GOT3 (cell line): ENCODE measurements at regions not wholly inside any gene's neighbourhood (a gene's known extent, or its start where the extent isn't known, plus 50 kb on each side); places are given as distances from the start of the nearest gene placed in this dataset.

ENCODE experiments used
- DNase-seq: peaks from one replicate; lab custom pipeline; 2025; ENCODE audit warnings: mixed read lengths; lab: John Stamatoyannopoulos, UW

DNA sequence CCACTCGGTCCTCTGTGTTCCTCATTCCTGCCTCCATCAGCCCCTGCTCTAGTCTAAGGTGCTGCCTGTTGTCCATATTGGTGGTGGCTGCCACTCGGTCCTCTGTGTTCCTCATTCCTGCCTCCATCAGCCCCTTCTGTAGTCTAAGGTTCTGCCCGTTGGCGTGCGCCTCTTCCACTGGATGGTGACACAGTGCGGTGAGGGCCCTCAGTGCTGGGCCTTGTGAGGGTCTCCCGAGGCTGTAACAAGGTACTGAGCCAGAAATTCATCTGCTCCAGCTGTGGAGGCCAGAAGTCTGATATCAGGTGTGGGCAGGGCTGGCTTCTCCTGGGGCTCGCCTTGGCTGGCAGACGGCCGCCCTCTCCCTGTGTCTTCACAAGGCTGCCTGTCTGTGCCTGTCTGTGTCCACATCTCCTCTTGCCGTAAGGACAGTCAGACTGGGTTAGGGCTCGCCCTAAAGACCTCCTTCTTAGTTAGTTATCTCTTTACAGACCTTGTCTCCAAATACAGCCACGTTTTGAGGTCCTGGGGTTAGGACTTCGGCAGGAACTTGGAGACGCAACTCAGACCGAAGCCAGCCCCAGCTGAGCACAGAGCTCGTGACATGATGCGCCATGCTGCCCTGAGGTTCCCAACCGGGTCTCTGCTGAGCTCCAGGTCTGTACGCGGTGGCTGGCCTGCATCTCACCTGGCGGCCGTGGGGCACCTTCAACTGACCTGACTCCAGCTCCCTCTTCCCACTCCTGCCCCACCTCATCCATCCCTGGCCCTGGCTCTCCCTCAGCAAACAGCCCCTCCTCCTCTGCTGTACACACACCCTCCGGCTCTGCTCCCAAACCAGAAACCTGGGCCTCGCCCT, 181.4 kb upstream of the SHH start:
- DNase-seq, result no peak

DNA sequence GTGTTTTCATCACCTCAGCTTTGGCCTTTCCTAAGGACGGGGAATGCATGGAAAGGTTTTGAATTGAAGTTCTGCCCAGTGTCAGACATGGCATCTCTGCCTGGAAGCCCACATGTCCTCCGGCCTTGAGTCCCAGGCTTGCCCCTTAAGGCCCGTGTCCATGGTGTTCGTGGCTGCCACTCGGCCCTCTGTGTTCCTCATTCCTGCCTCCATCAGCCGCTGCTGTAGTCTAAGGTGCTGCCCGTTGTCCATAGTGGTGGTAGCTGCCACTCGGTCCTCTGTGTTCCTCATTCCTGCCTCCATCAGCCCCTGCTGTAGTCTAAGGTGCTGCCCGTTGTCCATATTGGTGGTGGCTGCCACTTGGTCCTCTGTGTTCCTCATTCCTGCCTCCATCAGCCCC, 180.7 kb upstream of the SHH start:
- no peak for DNase-seq

DNA sequence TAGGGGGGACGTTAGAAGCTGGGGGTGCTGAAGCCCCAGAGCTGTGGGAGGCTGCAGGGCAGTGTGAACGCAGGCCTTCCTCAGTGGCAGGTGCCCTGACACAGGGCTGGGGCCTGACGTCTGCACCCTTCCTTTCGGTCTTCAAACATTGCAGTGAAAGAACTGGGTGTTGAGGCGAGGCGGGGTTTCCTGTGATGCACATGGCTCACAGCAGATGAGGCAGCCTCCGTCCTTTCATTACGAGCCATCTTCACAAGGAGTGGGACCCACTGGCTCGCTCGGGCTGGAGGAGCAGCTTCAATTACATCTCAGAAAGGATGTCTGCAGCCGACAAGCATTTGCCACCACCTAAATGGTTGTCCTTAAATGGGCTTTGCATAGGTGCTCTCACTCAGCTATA, 180.3 kb upstream of the SHH start:
- DNase-seq, result no peak

DNA sequence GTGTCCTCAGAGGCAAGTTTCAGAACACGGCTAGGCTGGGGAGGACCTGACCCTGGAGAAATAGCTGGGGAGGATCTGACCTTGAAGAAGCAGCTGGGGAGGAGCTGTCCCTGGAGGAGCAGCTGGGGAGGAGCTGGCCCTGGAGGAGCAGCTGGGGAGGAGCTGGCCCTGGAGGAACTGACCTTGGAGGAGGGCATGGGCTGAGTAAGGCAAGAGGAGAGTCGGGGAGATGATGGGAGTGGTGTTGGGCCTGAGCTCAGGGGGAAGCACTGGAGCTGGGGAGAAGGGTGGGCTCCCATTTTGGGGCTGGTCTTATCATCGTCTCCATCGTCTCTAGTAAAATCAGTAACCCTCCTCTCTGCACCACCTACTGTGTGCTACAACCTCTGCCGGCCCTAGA, 179.8 kb upstream of the SHH start:
- no peak for DNase-seq

DNA sequence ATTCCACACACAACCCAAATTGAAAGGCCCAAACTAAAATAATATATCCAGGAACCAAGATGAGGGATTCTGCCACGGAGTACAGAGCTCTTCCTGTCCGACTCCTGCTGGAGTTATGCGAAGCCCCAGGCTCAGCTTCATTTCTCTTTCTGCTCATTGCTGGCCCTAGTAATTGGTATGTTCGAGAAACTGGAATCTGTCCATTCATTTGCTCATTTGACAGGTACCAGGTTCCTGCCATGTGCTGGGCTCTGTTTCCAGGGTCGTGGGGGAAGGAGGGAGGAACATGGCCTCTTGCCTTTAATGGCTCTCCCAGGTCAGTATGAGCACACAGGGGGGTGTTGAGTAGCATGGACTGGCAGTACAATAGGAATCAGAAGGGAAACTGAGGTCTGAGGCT, 179.2 kb upstream of the SHH start:
- DNase-seq, result no peak

DNA sequence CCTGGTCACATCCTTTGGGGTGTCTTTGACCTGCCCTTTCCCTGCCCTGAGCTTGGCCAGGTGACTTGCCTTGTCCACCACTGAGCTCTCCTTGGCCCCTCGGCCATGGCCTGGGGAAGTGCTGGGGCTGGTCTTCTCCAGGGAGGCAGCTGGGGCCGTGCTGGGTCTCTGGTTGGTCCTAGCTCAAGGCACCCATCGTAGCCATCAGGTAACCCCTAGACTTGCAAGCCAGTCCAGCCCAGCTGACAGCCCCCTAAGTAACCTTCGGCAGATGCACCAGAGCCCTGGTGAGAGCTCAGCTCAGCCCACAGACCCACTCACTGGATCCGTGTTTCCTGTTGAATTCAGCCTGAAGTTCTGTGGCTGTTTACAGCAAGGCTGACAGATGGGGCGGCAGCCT, 176.2 kb upstream of the SHH start:
- no peak for DNase-seq

DNA sequence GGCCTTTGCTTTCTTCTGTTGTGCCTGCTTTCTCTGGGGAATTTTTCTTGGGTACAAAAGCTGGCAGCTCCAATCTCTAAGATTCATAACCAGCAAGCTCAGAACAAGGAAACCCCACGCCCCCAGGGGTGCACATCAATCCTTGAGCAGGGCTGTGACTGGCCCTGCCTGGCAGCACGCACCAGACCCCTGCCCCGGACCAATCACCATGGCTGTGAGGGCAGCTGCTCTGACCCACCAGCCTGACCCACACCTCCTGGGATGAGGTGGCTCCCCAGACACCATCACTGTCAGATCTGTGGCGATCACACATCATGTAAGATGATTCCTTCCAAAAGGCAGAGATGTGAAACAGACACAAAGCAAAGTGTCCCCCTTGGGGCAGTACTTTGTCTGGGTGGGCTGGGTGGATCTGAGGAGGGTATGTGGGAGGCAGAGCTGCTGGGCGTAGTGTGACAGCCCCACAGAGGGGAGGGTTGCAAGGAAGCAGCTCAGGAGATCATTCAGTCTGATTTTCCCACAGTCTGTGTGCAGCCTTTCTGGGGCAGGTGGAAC, 175.5 kb upstream of the SHH start:
- no peak for DNase-seq

DNA sequence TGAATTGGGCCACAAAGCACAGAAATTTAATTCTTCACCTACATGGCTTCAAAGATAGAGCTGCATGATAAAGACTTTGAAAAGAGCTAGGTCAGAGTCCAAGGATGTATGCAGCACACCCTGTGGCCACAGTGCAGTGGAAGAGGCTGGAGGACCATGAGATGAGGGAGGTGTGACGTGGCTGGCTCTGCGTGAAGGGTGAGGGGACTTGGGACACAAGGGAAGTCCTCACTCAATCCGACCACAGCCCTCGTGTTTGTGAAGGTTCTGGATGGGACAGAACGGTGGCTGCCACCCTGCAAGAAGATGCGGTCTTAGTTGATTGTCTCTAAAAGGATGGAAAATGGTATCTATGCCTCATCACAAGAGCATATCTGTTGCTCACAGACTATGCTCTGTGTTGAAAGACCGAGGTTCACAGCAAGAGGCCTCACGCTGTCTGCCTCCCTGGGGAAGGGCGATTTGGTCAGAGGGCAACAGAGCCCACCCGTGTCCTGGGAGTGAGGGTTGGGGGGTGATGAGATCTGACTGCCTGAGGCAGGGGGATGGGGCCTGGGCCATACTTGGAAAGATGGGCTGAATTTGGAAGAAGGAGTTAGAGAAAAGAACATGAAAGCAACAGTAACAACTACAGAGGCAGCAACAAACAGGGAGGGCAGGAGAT, 174.4 kb upstream of the SHH start:
- no peak for DNase-seq

DNA sequence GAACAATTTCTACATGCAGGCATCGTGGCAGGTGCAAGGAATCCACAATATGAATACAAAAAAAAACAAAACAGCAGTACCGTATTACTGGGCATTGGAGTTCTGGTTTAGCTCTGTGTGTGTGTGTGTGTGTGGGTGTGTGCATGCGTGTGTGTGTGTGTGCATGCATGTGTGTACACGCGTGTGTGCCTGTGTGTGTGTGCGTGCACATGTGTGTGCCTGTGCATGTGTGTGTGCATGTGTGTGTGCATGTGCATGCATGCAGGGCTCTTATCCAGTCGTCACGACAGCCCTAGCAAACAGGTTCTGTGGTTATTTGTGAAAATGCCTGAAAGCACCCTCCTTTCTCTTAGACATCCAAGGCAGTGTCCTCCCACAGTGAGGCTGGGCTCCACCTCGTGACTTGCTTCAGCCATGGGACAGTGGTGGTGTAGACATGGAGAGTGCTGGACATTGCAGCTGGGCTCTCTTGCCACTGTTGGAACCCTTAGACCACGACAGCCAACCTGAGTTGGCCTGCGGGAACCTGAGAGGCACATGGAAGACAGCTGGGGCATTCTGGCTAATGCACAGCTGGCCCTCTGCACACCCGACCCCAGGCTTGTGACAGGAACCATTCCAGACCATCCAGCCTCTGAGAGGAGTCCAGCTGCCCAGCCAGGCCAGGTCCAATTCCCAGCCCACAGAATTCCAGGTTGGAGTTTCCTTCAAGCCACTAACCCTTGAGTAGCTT, 173.4 kb upstream of the SHH start:
- no peak for DNase-seq

DNA sequence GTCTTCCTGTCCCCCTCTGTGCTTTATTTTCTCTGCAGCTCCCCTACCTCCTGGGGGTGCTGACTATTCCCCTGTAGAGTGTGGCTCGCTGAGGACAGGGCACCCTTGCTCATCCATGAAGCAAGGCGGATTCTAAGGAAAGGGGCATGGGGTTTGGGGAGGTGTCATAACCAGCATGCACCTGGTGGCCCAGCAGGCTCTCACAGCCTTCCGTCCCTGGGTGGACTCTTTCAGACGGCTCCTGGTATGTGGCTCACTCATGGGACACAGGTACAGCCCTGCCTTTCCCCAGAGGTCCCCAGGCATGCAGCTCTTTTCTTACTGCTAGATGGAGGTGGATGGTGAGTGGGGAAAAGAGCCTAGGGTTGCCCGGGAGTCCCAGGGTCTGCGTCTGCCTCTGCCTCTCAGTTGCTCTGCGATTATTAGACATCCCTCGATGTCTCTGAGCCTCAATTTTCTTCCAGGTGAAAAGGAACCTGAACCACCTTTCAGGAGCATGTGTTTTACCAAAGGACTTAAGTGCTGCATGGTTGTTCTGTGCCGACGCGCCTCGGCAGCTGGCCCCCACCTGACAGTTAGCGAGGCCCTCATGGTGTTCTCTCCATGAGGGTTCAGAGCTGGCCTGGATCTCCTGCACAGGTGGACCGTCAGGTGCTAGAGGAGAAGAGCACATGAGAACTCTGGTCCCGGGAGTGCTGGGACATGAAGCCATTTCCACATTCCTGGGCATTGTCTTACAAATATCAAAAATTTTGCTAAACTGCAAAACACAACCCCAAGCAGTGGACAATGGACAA, 172.5 kb upstream of the SHH start:
- DNase-seq, result no peak

DNA sequence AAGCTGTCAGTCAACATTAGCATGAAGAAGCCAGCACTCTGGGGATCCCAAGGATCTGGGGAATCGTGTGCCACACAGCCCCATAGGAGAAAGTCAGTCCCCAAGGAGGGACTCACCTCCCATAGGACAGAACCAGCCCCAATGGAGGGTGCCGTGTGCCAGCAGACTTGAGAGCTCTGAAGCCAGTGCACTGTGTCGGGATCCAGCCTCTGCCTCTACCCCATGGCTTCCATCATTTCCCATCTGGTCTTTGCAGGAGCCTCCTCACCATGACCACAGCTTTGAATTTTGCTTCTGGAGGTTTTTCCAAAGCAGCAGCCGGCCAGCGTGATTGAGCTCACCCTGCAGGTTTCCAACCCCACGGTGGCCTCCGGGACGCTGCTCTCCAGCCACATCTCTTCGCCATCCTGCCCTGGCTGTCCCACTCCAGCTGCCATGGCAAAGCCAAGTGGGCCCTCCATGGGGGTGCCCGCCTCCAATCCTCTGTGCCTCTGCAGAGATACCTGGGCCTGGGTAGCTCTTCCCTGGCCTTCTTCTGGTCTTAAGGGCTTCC, 171.8 kb upstream of the SHH start:
- no peak for DNase-seq

DNA sequence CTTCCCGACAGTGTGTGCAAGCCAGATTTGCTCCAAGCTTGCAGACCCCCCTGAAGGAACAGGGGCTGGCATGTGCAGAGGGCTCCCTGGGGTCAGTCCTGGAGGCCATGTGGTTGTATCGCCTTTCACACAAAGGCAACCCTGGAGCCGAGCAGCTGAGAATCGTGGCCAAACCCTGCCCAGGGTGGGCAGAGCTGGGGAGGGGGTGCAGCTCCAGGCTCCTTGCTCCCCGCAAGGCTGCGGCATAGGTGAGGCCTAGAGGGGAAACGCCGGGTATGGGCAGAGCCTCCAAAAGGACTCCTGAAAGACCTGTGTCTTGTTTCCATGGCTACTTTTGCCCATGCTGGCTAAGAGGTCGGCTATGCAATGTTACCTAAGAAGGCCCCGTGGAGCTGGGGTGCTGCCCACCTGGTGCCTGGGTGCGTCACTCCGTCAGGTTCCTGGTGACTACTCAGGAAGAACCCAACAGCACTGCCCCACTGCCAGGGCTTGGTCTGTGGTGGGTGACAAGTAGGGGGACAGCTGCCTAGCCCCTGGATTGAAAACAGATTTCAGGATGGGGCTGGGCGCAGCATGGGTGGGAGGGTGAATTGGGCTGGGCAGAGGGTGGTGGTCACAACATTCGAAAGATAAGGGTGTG, 171.0 kb upstream of the SHH start:
- no peak for DNase-seq

DNA sequence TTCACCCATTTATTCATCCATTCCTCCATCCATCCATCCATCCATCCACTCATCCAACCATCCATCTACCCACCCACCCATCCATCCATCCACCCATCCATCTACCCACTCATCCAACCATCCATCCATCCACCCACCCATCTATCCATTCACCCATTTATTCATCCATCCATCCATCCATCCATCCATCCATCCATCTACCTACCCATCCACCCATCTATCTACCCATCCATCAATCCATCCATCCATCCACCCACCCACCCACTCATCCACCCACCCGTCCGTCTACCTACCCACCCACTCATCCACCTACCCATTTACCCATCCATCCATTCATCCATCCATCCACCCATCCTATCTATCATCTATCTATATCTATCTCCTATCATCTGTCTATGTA, 169.4 kb upstream of the SHH start:
- no peak for DNase-seq

DNA sequence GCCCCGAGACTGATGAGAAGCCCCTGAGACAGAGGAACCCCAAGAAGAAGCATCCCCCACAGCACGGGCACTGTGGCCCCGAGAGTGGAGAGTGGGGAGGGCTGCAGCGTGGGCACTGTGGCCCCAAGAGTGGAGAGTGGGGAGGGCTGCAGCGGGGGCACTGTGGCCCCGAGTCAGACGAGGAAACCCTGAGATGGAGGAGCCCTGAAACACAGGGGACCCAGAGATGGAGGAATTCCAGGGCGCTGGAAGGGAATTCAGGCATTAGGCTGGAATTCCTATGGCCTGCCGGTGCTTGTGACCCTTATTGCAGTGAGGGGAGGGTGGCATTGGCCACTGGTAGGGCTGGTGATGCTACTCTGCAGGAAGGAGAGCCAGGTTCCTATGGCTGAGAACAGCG, 168.6 kb upstream of the SHH start:
- DNase-seq, result no peak

DNA sequence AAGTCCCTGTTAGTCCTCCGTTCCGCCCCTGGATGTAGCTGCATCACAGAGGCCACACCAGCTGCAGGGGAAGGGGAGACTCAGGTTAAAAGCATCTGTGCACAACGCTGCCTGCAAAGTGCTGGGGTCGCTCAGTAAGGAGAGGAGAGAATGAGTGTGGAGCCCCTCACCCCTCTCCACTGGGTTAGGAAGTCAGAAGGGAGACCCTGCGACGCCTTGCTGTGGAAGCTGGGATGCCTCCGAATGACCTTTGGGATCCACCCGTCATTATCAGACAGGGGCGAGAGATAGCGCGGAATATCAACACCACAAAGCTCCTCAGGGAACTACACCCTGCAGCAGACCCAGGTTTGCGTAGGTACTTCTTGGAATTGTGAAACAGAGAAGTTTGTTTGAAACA, 167.7 kb upstream of the SHH start:
- no peak for DNase-seq

DNA sequence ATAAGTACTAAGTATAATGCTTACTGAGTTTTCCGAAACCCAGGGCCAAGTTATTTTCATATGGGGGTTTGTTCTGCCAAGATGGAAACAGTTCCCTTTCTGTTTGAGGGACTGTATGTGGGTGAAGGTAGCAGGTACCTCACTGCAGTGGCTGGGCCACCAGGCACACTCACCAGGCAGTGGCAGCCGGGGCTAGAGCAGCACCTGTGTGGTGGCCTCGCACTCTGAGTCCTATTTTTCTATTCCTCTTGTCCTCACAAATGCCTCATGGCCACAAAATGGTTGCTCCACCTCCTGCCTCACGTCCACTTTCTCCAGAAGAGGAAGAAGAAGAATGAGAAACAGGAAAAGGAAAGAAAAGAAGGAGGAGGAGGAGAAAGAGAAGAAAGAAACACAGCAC, 167.3 kb upstream of the SHH start:
- DNase-seq, result no peak

DNA sequence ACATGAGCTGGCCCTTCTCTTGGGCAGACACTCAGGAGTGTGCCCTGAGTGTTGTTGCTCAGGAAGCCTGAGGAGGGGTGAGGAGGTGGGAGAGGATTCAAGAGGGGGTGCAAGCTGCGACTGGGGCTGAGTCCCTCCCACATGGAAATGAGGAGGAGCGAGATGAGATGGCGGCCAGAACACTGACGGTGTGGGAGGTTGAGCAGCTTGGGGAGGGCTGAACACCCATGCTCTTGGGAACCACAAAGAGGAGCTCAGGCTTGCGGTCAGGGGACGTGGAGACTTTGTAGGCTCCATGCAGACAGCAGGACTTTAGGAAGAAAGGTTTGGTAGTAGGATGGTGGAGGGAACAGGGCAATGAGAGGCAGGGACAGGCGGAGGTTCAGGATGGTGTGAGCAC, 163.2 kb upstream of the SHH start:
- no peak for DNase-seq

DNA sequence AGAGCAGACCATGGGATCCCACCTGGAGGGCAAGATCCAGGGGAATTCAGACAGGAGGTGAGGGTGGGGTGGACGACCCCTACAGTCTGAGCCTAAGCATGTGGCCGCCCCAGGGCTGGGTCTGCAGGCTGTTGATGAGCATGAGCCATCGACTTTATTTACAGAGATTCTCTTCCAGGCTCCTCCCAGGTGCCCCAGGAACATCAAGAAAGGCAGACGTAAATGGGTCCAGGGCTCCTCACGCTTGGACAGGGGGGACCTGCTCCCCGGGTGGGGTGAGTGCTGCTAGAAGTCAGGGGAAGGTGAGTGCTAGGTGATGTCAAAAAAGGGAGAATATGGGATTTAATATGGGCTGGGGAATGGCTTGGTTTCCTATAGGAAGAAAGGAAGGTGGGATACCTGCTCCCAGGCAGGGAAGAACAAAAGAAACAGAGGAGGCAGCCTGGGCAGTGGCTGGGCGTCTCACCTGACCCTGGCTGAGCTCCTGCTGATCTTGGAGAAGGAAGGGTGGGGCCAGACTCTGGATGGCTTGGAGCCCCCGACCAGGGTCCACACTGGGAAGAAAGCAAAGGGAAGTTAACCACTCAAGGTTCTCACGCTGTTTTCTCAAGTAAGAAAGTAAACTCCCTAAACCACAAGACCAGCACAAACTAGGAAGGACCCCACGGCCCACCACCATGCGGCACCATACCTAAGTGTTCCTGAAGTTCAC, 162.1 kb upstream of the SHH start:
- DNase-seq, result no peak

DNA sequence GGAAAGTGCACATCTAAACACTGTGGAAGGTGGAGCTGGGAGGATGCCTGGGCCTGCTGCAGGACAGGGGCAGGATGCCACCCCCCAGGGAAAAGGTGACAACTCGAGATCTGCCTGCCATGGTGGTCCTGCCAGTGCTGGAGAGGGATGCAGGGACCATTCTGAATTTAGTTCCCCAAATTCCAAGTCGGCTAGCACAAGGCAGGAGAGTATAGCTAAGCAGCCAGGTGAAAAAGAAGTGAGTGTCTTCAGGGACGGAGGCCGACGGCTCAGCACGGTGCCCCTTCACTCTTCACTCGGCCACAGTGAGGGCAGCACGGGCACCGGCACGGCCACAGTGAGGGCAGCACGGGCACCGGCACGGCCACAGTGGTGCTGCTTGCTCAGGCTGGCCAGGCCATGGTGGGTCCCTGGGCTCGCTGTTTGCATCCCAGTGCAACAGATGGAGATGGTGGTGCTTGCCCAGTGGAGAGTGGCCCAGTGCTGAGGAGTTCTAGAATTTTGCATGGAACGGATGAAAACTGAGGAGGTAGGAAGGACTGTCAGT, 161.3 kb upstream of the SHH start:
- DNase-seq, result no peak
